ENCODE measurements at regions not wholly inside any gene's neighbourhood (a gene's known extent, or its start where the extent isn't known, plus 50 kb on each side); places are given as distances from the start of the nearest gene placed in this dataset.
"Not testable (repeated sequence)": the region's sequence is repeated elsewhere in the genome, so short reads cannot be mapped to it uniquely, and the experiment has no call there.

- Mint-ChIP-seq H3K9me3 (no peaks in the 10 kb centered on the region), H3K4me1 (no peaks in the 10 kb centered on the region), H3K27me3 (no peaks in the 10 kb centered on the region), H3K4me3 (no peak overlapping the region), H3K36me3 (no peaks in the 10 kb centered on the region), H3K27ac (no peak overlapping the region)
- ATAC-seq (ENCODE audit: low read depth) (no peak), DNase-seq (no peak)
- POLR2A ChIA-PET, result no interaction called here
Observed at GRCh38 chr5:136457390-136458013, 92.2 kb upstream of the TRPC7 start.

DNA sequence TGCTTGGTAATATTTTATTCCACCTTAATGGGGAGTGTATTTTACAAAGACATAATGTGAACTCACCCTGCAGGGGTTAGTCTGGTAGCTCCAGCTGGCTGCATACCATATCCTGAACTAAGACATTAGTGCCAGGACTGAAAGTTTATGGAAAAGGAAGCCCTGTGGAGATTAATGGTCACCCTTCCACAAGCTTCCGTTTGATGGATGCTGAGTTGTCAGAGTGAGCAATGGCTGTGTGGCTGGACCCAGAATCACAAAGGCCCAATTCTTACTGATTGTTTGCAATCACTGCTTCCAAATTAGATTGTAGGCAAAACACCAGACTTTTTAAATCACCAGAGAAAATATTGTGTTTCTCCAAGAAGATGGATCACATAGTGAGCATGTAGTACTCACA lies 90.1 kb upstream of the TRPC7 start:
- no peak for ATAC-seq (ENCODE audit: low read depth)
- H3K36me3 Mint-ChIP-seq, result no peaks in the 10 kb centered on the region
- no peaks in the 10 kb centered on the region for H3K4me1 Mint-ChIP-seq
- H3K9me3 Mint-ChIP-seq, result peaks cover 5% of the 10 kb centered on the region
- H3K27ac Mint-ChIP-seq, result no peak overlapping the region
- DNase-seq, result no peak
- H3K4me3 Mint-ChIP-seq, result no peak overlapping the region
- H3K27me3 Mint-ChIP-seq, result no peaks in the 10 kb centered on the region
- POLR2A ChIA-PET, result no interaction called here

DNA sequence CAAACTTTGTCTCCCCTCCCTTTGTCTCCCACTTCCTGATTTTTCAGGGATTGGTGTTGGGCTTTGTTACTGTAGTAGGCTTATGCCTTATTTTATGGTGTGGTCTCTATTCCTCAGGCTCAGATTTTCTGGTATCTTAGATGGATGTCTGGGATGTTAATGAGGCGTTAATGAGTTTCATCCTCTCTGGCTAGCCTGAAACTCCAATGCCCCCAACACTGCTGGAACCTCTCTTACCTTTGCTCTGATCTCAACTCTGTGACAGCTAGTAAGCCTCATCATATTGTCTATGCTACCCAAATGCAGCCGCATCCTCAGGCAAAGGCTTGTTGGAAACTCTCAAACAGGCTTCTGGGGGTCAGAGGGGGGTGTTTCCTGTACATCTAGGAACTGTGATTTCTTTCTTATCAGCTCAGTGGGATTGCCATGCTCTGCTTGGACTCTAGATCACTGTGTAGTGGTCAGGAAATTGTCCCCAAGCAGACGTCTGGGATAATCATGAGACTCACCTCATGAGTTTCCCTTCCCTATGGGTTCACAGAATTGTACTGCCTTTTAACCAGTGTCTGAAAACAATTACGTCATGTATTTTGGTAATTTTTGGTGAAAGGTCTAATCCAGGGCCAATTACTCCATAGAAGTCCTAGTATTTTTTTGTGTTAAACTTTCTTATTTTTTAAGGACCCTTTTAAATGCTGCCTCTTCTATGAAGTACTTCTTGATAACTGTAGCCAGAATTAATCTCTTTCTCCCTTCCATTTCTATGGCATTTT lies 88.8 kb upstream of the TRPC7 start:
- Mint-ChIP-seq H3K27me3 (no peaks in the 10 kb centered on the region), H3K27ac (no peak overlapping the region), H3K4me3 (no peak overlapping the region), H3K36me3 (peaks cover under 1% of the 10 kb centered on the region), H3K9me3 (peaks cover 8% of the 10 kb centered on the region), H3K4me1 (peaks cover 1% of the 10 kb centered on the region)
- DNase-seq (no peak), ATAC-seq (ENCODE audit: low read depth) (no peak)
- POLR2A ChIA-PET, result no interaction called here

DNA sequence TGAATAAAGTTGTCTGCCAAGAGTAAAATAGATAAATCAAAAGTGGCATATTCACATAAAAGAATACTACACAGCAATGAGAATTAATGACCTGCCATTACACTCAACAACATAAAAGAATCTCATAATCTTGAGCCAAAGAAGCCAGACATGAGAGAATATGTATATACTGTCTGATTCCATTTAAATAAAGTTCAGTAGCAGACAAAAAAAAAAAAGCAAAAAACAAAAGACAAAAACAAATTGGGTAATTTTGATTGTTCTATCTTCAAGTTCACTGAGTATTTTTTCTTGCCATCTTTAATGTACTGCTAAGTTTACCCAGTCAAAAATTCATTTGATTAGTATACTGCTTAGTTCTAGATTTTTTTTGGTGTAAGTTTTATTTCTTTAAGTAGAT lies 87.9 kb upstream of the TRPC7 start:
- no peak for ATAC-seq (ENCODE audit: low read depth)

DNA sequence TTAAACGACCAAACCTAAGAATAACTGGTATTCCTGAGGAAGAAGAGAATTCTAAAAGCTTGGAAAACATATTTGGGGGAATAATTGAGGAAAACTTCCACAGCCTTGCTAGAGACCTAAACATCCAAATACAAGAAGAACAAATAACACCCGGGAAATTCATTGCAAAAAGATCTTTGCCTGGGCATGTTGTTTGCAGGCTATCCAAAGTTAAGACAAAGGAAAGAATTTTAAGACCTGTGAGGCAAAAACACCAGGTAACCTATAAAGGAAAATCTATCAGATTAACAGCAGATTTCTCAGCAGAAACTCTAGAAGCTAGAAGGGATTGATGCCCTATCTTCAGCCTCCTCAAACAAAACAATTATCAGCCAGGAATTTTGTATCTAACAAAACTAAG lies 82.2 kb upstream of the TRPC7 start:
- H3K36me3 Mint-ChIP-seq; ATAC-seq (ENCODE audit: low read depth); H3K4me3 Mint-ChIP-seq; POLR2A ChIA-PET; DNase-seq; H3K27me3 Mint-ChIP-seq; H3K4me1 Mint-ChIP-seq; H3K27ac Mint-ChIP-seq: not testable (repeated sequence)
- H3K9me3 Mint-ChIP-seq, result peaks cover 11% of the 10 kb centered on the region

More for the DNA sequence above, 87.9 kb upstream of the TRPC7 start:
- Mint-ChIP-seq H3K27ac (no peak overlapping the region), H3K9me3 (peaks cover 9% of the 10 kb centered on the region), H3K36me3 (peaks cover 3% of the 10 kb centered on the region), H3K4me1 (peaks cover 8% of the 10 kb centered on the region), H3K4me3 (no peak overlapping the region), H3K27me3 (no peaks in the 10 kb centered on the region)
- POLR2A ChIA-PET, result no interaction called here
- DNase-seq, result no peak

DNA sequence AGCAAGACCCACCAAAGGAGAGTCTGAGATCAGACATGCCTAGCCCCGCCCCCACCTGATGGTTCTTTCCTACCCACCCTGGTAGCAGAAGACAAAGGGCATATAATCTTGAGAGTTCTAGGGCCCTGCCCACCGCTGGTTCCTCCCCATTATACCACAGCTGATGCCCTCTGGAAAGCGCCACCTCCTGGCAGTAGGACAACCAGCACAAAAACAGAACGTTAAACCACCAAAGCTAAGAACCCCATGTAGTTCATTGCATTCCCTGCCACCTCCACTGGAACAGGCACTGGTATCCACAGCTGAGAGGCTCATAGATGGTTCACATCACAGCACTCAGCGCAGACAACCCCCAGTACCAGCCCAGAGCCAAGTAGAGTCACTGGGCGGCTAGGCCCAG lies 81.2 kb upstream of the TRPC7 start:
- no peak overlapping the region for H3K27ac Mint-ChIP-seq
- H3K4me1 Mint-ChIP-seq, result peaks cover 10% of the 10 kb centered on the region
- POLR2A ChIA-PET, result no interaction called here
- no peak for ATAC-seq (ENCODE audit: low read depth)
- peaks cover 7% of the 10 kb centered on the region for H3K36me3 Mint-ChIP-seq
- no peaks in the 10 kb centered on the region for H3K27me3 Mint-ChIP-seq
- no peak overlapping the region for H3K4me3 Mint-ChIP-seq
- peaks cover 11% of the 10 kb centered on the region for H3K9me3 Mint-ChIP-seq
- DNase-seq, result no peak

DNA sequence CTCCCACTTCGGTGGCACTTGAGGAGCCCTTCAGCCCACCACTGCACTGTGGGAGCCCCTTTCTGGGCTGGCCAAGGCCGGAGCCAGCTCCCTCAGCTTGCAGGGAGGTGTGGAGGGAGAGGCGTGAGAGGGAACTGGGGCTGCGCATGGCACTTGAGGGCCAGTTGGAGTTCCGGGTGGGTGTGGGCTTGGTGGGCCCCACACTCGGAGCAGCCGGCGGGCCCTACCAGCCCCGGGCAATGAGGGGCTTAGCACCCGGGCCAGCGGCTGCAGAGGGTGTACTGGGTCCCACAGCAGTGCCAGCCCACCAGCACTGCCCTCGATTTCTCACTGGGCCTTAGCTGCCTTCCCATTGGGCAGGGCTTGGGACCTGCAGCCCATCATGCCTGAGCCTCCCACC lies 78.8 kb upstream of the TRPC7 start:
- H3K36me3 Mint-ChIP-seq; H3K9me3 Mint-ChIP-seq; H3K4me3 Mint-ChIP-seq; H3K4me1 Mint-ChIP-seq; H3K27ac Mint-ChIP-seq; DNase-seq; H3K27me3 Mint-ChIP-seq; POLR2A ChIA-PET; ATAC-seq (ENCODE audit: low read depth): not testable (repeated sequence)

DNA sequence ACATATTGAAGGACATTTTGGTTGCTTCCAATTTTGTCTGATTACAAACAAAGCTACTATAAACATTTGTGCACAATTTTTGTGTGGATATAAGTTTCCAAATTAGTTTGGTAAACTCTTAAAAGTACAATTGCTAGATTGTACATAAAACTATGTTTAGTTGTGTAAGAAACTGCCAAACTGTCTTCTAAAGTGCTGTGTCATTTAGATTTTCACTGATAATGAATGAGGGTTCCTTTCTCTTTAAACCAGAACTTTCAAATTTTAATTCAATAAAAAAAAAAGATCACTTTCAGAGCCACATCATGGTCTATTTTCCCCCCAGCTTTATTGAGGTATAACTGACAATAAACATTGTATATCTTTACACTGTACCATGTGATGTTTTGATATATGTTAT lies 74.0 kb upstream of the TRPC7 start:
- DNase-seq, result no peak
- Mint-ChIP-seq H3K27me3 (peaks cover 2% of the 10 kb centered on the region), H3K4me3 (no peak overlapping the region), H3K36me3 (no peaks in the 10 kb centered on the region), H3K27ac (no peak overlapping the region), H3K9me3 (no peaks in the 10 kb centered on the region), H3K4me1 (no peaks in the 10 kb centered on the region)
- POLR2A ChIA-PET, result no interaction called here
- ATAC-seq (ENCODE audit: low read depth), result no peak

DNA sequence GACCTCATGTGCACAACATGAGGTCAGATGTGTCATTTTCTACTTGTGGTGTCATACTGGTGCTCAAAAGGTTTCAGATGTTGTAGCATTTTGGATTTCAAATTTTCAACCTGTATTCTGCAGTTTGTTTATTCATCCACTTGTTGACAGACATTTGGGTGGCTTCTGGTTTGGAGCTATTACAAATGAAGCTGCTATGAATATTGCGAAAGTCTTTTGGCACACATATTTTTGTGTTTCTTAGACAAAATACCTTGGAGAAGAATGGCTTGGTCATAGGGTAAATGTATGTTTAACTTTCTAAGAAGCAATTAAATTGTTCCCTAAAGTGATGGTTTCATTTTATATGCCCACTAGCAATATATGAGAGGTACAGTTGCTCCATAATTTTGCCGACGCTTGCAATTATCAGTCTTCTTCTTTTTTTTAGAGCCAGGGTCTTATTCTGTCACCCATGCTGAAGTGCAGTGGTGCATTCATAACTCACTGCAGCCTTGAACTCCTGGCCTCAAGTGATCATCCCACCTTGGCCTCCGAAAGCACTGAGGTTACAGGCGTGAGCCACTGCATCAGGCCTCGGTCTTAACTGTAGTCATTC lies 70.7 kb upstream of the TRPC7 start:
- ATAC-seq (ENCODE audit: low read depth), result no peak
- H3K4me3 Mint-ChIP-seq, result no peak overlapping the region
- no peaks in the 10 kb centered on the region for H3K4me1 Mint-ChIP-seq
- POLR2A ChIA-PET, result no interaction called here
- DNase-seq, result no peak
- H3K9me3 Mint-ChIP-seq, result no peaks in the 10 kb centered on the region
- H3K27ac Mint-ChIP-seq, result no peak overlapping the region
- no peaks in the 10 kb centered on the region for H3K36me3 Mint-ChIP-seq
- H3K27me3 Mint-ChIP-seq, result peaks cover 2% of the 10 kb centered on the region

- POLR2A ChIA-PET, result no interaction called here
- H3K4me1 Mint-ChIP-seq, result no peaks in the 10 kb centered on the region
Observed at GRCh38 chr5:136434795-136435194, 69.5 kb upstream of the TRPC7 start.

DNA sequence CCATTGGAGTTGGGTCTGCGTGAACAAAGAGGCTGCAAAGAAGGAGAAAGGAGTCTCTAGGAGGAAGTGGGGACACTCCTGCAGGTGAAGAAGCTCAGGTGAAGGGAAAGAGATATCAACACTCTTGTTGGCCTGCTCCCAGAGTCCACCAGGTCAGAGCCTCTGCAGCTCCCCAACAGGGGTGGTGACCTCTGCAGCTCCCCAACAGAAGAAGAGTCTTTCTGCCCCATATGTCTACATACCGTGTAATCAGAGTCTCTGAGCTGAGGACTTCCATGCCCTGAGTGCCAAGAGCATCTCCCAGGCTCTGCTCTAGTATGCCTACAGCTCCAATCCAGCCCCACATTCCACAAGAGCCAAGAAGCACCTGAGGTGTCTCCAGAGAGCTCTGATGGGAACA lies 67.4 kb upstream of the TRPC7 start:
- Mint-ChIP-seq H3K4me1 (no peaks in the 10 kb centered on the region), H3K9me3 (no peaks in the 10 kb centered on the region), H3K27ac (no peak overlapping the region), H3K4me3 (no peak overlapping the region), H3K27me3 (peaks cover 2% of the 10 kb centered on the region), H3K36me3 (no peaks in the 10 kb centered on the region)
- DNase-seq (no peak), ATAC-seq (ENCODE audit: low read depth) (no peak)
- POLR2A ChIA-PET, result no interaction called here

More at GRCh38 chr5:136434795-136435194, 69.5 kb upstream of the TRPC7 start:
- Mint-ChIP-seq H3K27ac (no peak overlapping the region), H3K4me3 (no peak overlapping the region), H3K27me3 (peaks cover 2% of the 10 kb centered on the region), H3K36me3 (no peaks in the 10 kb centered on the region), H3K9me3 (no peaks in the 10 kb centered on the region)
- ATAC-seq (ENCODE audit: low read depth), result no peak
- DNase-seq, result no peak

GRCh38 chr5:136430081-136430480 lies 64.7 kb upstream of the TRPC7 start:
- Mint-ChIP-seq H3K4me3 (no peak overlapping the region), H3K9me3 (no peaks in the 10 kb centered on the region), H3K27ac (no peak overlapping the region), H3K36me3 (no peaks in the 10 kb centered on the region), H3K27me3 (peaks cover 1% of the 10 kb centered on the region), H3K4me1 (no peaks in the 10 kb centered on the region)
- POLR2A ChIA-PET, result no interaction called here
- DNase-seq, result no peak
- ATAC-seq (ENCODE audit: low read depth), result no peak

DNA sequence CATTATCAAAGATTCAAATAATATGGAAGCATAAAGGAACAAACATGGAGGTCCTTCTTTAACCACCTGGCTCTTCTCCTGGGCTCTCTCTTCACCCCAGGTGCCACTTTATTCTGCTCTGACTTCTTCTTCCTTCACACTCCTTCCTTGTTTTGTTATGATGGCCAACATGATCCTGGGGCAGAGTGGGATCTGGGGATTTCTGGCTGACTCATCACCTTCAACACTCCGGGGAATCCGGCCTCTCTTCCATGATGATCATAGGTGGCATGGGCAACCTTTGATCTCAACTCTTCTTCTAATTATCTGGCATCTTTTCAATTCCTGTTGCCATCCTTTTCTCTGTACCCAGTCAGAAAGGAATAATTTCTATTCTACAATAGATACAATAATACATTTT lies 62.1 kb upstream of the TRPC7 start:
- H3K9me3 Mint-ChIP-seq, result no peaks in the 10 kb centered on the region
- POLR2A ChIA-PET, result no interaction called here

DNA sequence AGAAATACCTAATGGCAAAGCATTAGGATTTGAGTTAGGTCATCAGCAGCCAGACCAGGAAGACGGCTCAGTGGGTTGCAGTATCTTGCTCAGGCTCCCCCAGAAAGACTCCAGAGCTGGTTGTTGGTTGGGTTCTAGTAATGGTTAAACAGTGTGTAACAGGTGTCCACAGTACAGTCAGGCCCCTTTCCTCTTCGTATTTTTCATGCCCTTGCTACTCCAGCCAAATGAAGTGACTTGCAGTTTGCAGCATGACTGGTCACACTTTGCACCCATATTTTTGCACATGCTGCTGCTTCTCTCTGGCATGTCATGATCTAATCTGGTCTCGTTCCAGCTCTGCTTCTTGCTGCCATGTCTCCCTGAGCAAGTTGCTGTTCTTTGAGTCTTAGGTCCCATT lies 60.6 kb upstream of the TRPC7 start:
- POLR2A ChIA-PET, result no interaction called here
- DNase-seq, result no peak
- ATAC-seq (ENCODE audit: low read depth), result no peak
- Mint-ChIP-seq H3K4me3 (no peak overlapping the region), H3K27ac (no peak overlapping the region), H3K36me3 (no peaks in the 10 kb centered on the region), H3K9me3 (no peaks in the 10 kb centered on the region), H3K27me3 (peaks cover 1% of the 10 kb centered on the region), H3K4me1 (no peaks in the 10 kb centered on the region)

More for the DNA sequence above, 62.1 kb upstream of the TRPC7 start:
- no peaks in the 10 kb centered on the region for H3K36me3 Mint-ChIP-seq
- H3K4me3 Mint-ChIP-seq, result no peak overlapping the region
- peaks cover 1% of the 10 kb centered on the region for H3K27me3 Mint-ChIP-seq
- DNase-seq (no peak), ATAC-seq (ENCODE audit: low read depth) (no peak)
- no peak overlapping the region for H3K27ac Mint-ChIP-seq
- no peaks in the 10 kb centered on the region for H3K4me1 Mint-ChIP-seq
